Renal cortex interstitium (tissue), 11 donors: ENCODE measurements at regions not wholly inside any gene's neighbourhood (a gene's known extent, or its start where the extent isn't known, plus 50 kb on each side); places are given as distances from the start of the nearest gene placed in this dataset.
A peak's percentile ranks its signal among the peaks of the same experiment; 100 is the strongest.

Source experiments
- DNase-seq, 11 donors: peaks; one replicate each; pipeline ENCODE4 v3.0.0-alpha.2; 2013; ENCODE audit warnings: low read depth in 9 of 11, low spot score in 4 of 11; ENCODE audit errors: extremely low read depth in 1 of 11

DNA sequence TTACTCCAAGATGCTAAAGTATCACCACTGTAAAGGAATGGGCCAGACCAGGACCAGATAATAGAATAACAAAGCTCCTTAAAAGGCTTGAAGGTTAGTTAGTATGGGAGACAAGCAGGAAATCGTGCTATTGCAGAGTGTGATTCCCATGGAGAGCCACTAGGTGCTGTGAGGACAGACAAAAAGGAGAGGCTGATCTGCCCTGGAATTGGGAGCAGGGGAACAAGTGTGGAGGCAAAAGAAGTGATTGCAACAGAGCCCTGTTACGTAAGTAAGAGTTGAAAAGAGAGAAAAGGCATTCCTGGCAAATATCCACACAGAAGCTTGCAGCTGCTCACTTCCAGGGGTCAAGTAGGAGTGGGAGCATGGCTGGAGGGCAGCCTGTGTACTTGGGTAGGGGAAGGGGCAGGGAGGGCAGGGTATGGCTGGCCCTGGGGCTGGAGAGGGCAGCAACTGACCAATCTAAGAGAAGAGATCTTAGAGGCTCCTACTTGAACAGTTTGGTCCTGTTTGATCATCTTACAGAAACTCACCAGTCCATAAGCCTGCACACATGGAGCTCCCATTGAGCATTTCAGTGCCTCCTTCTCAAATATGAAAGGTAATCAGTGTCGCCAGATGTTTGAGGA lies 207.7 kb upstream of the GJB5 start:
- DNase-seq: no peak

DNA sequence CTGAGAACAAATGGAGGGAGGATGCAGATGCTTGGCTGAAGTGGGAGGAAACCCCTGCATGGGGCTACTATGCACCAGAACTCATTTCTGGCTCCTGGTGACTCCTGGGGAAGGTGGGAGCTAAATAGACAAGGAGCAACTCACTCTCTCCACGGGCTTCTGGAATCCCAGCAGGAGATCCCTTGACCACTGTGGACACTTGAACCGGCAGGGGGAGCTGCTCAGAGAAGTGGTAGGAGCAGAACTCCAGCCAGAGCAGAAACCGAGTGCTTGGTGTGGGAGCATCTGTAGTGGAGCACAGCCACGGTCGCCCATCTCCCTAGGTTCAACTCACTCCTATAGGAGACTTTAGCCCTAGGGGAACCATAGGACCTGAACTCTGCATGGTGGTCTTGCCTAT lies 205.6 kb upstream of the GJB5 start:
- no peak for DNase-seq

DNA sequence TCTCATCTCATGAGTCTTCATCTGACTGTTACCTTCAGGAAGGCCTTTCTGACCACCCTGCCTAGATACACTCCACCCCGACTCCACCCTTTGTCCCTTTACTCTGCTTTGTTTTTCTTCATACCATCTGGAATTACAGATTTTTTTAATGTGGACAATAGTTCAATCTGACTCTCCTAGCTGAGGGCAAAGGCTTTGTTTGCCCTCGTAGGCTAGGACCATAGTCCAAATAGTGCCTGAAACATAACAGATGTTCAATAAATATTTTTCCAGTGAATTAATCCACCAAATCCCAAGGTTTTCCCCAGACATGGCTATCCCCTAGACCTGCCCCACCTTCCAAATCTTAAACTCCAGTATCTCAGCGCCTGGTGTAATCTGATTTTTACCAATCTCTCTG lies 176.5 kb upstream of the GJB5 start:
- DNase-seq: no peak

DNA sequence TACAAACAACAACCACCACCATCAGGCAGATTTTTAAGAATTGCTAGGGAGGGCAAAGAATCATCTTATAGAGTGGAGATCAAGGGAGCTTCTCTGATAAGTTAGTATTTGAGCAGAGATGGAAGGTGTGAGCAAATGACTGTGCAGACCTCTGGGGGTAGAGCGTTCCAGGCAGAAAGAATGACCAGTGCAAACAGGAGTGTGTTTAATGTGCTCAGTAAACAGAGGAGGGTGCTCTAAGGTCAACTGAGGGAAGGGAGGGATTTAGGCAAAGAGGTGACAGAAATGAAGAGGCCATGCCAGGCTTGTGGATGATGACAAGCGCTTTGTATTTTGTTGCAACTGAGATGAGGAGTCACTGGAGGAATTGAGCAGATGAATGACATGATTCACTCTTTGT lies 172.5 kb upstream of the GJB5 start:
- no peak for DNase-seq

DNA sequence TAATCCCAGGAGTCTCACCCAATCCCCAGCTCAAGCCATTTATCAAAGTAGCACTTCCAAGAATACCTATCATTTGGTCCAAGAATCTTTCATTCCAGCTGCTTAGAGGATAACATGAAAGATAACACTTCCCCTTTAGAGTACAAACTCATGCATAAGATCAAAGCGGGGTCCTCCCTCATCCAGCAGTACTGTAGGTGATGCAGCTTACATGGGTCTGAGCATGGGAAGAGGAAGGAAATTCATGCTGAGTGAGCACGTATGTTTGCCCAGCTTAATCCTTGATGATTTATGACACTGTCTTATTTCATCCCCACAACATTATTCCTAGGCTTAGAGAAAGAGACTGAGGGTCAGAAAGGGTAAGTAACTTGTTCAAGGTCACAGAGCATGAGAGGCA lies 167.1 kb upstream of the GJB5 start:
- DNase-seq: no peak

DNA sequence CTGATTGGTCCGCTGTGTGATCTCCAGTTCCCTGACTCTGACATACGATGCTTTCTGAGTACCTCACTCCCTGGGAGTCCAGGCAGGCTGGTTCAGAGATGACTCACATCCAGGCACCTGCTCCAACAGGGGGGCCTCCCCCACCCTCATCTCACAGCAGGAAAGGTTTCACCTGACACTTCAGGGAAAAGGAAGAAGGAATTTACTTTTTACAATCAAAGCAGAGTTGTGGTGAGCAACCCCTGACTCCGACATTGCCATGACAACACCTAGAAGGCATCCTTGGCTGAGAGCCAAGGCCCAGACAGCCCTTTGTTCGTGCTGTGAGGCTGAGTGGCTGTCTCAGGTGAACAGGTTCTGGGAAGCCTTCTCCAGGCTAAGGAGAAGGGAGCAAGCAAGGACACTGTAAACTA lies 164.6 kb upstream of the GJB5 start:
- DNase-seq: peak in 5 of 11 donors; percentile 7 to 31 (median 25)

DNA sequence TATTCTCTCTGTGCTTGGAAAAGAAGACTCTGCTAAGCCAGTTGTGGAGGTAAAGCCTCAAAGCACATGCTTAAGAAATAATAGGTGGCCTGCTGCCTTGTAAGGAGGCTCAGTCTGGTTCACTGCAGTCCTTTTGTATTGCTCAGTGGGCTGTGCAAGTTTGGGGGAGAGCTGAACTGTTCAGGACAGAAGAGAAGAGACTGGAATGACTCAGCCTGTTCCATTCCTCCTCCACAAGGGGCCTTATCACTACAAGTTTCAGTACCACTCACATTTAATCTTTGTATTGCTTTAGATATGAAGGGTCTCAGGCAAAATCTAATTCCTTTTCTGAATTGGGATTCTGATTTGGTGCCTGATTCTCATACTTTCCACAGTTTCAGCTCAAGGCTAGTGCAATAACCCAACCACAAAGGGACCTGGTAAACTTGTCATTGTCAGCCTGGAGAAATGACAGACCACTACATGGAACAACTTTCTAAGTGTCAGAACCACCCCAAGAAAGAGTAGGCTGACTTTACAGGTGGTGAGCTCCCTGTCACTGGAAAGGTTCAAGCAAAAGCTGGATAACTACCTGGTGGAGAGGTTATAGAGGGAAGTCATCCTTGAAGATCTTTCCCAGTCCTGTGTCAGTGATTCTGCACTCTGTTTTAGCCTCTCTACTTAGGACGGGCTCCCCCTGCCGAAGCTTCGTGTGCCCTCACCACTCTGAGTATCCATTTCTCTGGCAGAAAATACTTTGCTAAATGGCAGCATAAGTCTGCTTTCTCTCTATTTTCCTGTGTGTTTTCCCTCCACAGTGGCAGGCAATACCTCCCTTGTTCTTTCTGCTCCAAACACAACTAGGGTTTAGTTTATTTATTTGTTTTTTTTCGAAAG lies 162.9 kb upstream of the GJB5 start:
- no peak for DNase-seq

DNA sequence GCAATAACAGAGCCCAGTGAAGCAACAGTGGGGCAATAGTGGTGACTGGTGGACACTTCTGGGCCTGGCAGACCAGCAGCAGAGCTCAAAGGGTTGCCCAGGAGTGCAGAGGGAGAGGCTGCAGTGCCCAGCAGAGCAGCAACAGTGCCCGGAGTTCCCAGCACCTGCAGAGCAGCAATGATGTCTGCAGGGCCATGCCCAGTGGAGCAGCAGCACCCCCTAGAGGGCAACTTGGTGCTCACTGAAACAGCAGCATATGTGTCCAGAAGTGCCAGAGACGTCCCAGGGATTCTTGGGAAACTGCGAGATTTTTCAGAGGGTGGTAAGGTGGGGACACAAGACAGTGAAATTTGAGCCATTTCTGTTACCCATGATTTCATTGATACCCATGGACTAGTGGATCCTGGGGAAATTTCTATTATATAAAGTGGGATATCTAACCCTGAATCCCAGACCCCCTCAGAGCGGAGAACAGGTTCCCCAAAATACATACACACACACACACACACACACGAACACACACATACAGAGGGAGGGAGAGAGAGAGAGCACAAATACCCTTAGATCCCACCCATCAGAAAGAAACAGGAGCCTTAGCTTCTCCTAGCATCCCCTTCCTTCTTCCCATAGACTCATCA lies 156.9 kb upstream of the GJB5 start:
- DNase-seq: peak; percentile 24 to 68 (median 51)

DNA sequence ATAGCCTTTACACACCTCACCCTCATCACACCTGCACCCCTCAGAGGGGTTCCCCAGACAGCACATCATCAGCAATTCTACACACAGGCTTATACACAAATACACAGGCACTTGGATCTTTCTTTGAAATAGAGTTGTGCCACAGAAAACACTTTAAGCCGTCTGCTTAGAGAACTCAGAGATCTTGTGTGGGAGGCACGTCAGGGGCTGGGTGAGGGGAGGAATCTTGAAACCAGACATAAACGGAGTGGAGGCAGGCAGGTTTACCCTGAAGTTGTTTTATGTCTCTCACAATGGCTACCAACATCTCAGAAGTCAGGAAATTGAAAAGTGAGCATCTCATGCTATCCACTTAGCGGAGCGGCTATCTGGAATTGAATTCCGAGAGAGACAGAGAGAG lies 151.9 kb upstream of the GJB5 start:
- DNase-seq: no peak

DNA sequence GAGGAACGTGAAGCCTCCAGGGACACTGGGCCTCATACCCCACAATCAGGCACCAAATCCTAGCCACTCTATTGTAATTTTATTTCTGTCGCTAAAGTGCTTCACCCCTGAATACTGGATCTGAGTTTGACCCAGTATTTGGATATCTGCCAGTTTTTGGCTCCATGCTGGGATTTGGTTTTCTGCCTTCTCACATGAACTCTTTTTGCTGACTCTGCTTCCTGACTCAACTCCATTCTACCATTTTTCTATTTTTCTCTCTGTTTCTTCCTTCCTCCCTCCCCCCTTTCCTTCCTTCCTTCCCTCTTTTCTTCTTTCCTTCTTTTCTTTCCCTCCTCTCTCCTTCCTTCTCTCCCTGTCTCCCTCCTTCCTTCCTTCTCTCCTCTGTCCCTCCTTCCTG lies 151.3 kb upstream of the GJB5 start:
- DNase-seq: no peak

DNA sequence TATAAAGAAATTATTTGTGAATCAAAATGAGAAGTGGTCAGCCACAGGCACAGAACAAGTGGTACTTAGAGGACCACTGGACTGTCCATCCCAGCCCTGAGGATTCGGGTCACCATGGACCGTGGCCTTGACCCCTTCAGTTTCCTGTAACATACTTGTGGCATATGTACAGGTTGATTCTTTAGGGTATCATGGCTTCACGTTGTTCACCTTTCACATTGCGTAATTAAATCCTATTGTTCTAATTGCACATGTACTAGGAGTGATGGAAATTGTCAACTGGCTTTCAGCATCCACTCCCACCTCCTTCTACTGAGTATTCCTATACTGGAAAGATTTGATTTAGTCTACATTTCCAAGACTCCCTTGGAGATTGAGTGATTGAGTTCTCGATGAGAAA lies 148.3 kb upstream of the GJB5 start:
- DNase-seq: no peak

DNA sequence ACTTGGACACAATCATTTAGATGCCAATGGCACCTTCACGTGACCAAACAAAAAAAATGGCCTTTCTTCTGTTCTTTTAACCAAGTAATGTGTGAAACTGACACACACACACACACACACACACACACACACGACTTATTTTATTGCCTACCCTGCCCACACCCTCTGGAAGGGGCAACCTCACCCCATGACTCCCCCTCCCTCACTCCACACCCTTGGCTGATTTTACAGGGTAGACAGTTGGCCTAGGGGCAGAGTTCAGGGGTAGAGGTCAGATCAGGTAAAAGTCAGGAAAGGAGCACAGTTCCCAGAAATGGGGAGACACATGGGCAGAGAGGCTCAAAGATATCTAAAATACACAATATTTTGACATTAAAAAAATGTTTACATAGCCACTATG lies 144.8 kb upstream of the GJB5 start:
- no peak for DNase-seq

DNA sequence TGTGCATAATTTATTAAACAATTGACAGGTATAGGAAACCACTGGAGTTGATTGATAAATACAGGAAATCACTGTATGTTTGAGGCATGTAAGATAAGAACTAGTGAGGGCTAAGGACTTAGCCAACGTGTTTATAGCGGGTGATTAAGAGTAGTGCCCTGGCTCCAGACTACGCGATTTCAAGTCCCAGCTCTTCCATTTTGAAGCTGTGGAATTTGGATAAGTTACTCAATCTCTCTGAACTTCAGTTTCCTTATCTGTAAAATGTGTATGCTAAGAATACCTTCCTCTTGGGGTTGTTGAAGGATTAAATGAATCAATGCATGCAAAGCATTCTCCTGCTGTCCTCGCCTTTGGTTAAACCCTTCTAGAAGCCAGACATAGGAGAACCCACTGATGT lies 143.3 kb upstream of the GJB5 start:
- DNase-seq: no peak

DNA sequence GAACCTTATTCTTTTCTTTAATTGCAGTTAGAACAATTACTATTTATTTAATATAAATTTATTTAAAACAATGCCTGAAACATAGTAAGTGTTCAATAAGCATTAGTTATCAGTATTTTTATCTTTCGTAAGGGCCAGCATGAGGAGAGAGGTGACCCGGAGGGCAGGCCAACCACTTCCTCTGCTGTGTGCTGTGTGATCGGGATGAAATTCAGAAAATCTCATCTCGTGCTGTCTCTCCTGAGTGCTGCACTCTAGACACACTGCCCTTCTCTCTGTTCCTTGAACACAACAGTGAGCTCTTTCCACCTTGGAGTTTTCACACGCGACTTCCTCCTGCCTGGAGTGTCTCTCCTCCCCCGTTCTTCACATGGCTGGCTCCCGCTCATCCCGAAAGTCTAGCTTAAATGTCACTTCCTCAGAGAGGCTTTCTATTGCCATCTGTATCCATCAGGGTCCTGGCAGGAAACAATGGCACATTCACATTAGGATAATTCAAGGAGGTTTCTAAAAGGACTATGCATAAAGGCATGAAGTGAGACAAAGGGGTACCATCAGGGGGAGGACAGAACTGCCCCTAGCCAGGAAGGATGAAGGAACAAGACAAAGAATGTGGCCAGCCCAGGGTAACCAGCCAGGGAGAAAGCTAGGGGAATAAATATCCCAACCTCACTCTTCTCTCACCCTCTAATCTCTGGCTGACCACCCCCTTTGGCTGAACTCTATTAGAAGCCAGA lies 142.6 kb upstream of the GJB5 start:
- peak in 2 of 11 donors; percentile 9 to 16 for DNase-seq

DNA sequence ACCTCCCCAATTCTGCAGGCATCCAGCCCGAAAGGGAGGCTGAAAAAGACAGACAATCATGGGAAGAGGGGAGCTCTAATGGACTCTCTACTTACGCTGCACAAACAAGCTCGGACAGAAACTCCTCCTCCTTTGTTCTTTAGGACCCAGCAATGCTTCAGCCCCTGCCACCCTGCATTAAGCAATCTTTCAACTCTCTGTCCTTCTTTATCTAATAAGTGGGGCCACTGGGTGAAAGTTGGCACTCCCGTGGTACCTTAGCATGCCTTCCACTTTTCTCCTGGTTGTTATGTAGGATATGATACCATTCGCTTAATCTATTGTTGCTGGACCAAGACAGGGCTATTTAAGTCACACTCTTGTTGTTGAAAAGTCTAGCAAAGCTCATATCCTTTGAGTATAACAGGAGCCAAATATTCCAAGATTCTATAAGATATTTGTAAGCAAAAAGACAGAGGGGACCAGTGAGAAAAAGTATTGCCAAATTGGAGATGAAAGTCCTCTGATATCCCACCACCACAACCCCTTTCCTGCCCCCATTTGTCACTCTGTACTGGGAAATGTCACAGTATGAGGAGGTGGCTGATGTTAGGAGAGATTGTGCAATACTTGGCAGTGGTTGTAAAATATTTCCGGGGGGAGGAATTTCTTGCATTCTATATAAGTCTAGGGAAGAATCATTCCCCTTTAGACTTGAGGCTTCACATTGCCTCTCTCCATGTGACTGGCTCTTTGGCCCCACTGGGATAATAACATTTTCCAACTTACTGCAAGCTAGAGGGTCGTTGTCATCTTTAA lies 137.3 kb upstream of the GJB5 start:
- DNase-seq: no peak

DNA sequence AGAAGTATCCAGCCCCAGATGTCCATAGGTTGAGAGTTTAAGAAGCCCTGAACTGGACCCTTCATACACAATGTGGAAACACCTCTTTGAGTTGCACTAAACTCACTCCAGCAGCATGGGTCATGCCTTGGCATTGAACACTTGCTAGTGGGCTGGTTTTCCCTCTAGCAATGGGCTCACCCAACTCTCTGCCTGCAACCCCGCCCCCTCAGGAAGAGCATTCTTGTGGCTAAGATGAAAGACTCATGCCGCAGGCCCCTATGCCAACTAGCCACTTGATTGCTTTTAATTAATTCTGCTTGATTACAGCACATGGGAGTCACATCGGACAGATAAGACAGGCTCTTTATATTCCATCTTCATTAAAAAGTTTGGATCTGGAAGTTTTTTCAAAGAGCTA lies 136.5 kb upstream of the GJB5 start:
- DNase-seq: no peak

DNA sequence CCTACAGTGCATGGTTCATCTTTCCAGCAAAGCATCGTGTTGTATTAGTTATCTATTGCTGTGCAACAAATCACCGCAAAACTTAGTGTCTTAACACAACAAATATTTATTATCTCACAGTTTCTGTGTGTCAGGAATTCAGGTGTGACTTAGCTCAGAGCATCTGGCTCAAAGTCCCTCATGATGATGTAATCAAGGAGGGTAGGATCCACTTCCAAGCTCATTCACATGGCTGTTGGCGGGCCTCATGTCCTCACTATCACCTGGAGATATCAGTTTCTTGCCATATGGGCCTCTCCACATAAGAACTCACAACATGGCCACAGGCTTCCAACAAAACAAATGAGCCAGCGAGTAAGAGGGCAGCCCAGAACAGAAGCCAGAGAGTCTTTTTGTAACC lies 135.6 kb upstream of the GJB5 start:
- no peak for DNase-seq

DNA sequence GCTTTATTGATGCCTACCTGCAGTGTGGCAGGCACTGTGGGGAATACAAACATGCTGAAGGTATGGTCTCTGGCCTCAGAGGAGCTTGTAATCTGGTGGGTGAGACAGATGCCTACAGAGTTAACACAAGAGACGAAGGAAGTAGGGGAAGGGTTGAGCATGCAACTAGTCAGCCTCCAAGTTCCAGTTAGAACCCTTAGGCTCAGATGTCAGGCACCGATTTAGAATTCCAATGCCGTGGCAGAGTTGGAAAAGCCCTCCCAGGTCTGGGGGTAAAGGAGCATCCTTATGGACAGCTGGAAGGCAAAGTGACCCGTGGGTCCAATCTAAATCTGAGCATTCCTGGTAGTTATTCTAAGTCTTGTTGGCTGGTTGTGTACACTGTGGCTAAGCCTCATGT lies 132.9 kb upstream of the GJB5 start:
- DNase-seq: no peak

DNA sequence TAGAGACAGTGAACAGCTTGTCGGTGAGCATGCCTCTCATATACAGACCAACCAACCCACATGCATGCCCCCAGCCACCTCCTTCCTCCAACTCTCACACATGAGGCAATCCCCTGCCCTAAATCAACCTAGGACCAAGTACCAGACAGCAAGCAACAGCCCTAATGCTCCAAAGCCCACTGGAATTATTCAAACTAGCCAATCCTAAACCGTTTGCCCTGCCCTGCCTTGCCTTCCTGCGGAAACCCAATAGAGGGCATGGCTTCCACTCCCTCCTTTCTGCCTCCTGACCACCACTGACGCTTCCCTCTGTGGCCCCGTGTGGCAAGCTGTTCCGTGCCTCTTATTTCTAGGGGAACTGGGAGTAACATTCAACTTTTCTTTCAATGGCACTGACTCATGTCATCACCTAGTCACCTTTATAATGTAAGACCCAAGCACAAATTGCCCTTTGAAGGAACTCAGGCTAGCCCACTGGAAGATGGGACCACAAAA lies 129.3 kb upstream of the GJB5 start:
- DNase-seq: no peak
